A673 (cell line): ENCODE measurements at regions not wholly inside any gene's neighbourhood (a gene's known extent, or its start where the extent isn't known, plus 50 kb on each side); places are given as distances from the start of the nearest gene placed in this dataset.
"Not testable (repeated sequence)": the region's sequence is repeated elsewhere in the genome, so short reads cannot be mapped to it uniquely, and the experiment has no call there.

ENCODE experiments used
- BruUV-seq: library from RNA; stranded (reverse); fragments of 400-500 nt; replicated peaks from 2 replicates; lab custom pipeline; 2021; lab: Mats Ljungman, UMichigan
- CTCF ChIA-PET: fragments of 300-600 bp; sonication (Branson Sonifier 250); formaldehyde crosslinking; loops from one replicate; lab custom pipeline; 2022; ENCODE audit warnings: antibody characterized with exemption; lab: Charles Lee
- POLR2A ChIA-PET: fragments of 300-600 bp; sonication (Branson Sonifier 250); formaldehyde crosslinking; loops from one replicate; lab custom pipeline; 2022; ENCODE audit warnings: antibody characterized with exemption; ENCODE audit not compliant: low non-redundant PET; lab: Charles Lee
- DNase-seq: peaks from one replicate; pipeline ENCODE4 v3.0.0-alpha.2; 2015; ENCODE audit warnings: low spot score
- H3K27ac ChIP-seq: fragments of 200-600 bp; sonication (generic); 2 replicates; pipeline ENCODE4 v1.5.1; 2016; ENCODE audit warnings: mixed run types, low read depth, mild to moderate bottlenecking, mixed read lengths, antibody characterized with exemption, low read length; ENCODE audit not compliant: poor library complexity, severe bottlenecking
- H3K27me3 ChIP-seq: fragments of 200-600 bp; sonication (generic); replicated peaks from 2 replicates; pipeline ENCODE4 v1.6.1; 2017; ENCODE audit warnings: mixed run types, low read depth, mild to moderate bottlenecking, mixed read lengths, antibody characterized with exemption, low read length; ENCODE audit not compliant: insufficient read depth, poor library complexity
- H3K36me3 ChIP-seq: fragments of 200-600 bp; sonication (generic); 2 replicates; pipeline ENCODE4 v1.6.1; 2016; ENCODE audit warnings: mixed run types, mild to moderate bottlenecking, mixed read lengths, antibody characterized with exemption, low read length; ENCODE audit not compliant: insufficient read depth, poor library complexity, severe bottlenecking
- H3K4me1 ChIP-seq: fragments of 200-600 bp; sonication (generic); 2 replicates; pipeline ENCODE4 v1.6.1; 2017; ENCODE audit warnings: mixed run types, mild to moderate bottlenecking, mixed read lengths, antibody characterized with exemption, low read length; ENCODE audit not compliant: insufficient read depth, poor library complexity, severe bottlenecking
- H3K4me3 ChIP-seq: fragments of 200-600 bp; sonication (generic); 2 replicates; pipeline ENCODE4 v1.5.1; 2016; ENCODE audit warnings: low read depth, mixed run types, mild to moderate bottlenecking, mixed read lengths, low read length; ENCODE audit not compliant: poor library complexity, severe bottlenecking
- H3K9me3 ChIP-seq: fragments of 200-600 bp; sonication (generic); 2 replicates; pipeline ENCODE4 v1.6.1; 2016; ENCODE audit warnings: mixed run types, low read depth, mild to moderate bottlenecking, mixed read lengths, antibody characterized with exemption, low read length; ENCODE audit not compliant: poor library complexity, severe bottlenecking
- CTCF ChIP-seq: fragments of 300-800, 200-600 bp; sonication (generic); conservative IDR thresholded peaks from 2 replicates; pipeline ENCODE4 v1.5.1; 2017; ENCODE audit warnings: low read depth, mild to moderate bottlenecking, antibody characterized with exemption, low read length, moderate library complexity, mixed read lengths
- EZH2 ChIP-seq: fragments of 200-600 bp; sonication (generic); IDR thresholded peaks from 2 replicates; pipeline ENCODE4 v1.6.1; 2017; ENCODE audit warnings: borderline replicate concordance, low read depth, mild to moderate bottlenecking, mixed read lengths, antibody characterized with exemption, low read length; ENCODE audit not compliant: poor library complexity, severe bottlenecking
- intact Hi-C: fragments of 100-400 bp; cut with micrococcal nuclease; formaldehyde crosslinking; loops from one replicate; pipeline ENCODE4 v1.10.0; 2022; ENCODE audit not compliant: unreplicated experiment

DNA sequence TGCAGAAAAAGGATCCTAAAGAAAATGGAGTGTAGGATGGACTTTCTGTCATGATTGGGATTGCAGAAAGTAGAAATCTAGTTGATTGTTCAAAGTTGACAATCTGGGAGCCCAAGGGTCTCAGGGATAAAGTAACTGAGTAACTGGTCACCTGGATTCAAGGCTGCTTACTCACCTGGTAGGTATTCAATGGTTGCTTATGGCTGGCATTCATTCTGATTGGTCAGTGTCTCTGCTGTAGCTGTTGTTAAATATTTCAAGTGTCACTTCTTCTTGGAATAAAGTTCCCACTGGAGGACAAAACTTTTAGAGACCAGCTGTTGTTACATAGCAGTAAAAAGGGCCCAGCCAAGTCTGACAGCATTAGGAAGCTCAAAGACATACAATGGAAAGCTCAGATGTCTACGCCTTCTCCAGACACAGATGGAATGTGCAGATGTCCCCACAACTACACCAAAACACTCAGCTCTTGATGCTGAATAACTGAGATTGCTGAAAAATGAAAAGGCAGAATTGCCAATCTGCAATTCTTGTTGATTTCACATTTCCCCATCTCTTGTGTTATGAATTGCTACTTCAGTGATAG lies 106.9 kb downstream of the ZNF467 start:
- Histone ChIP-seq H3K4me3 (no peak overlapping the region), H3K27me3 (peaks cover 5% of the 10 kb centered on the region), H3K4me1 (peaks cover 14% of the 10 kb centered on the region), H3K9me3 (no peaks in the 10 kb centered on the region), H3K36me3 (no peaks in the 10 kb centered on the region), H3K27ac (no peak overlapping the region)
- TF ChIP-seq EZH2: no peak
- no peak for TF ChIP-seq CTCF
- POLR2A ChIA-PET: no interaction called here
- DNase-seq: no peak
- CTCF ChIA-PET: interaction anchor here (0.5 kb wide), 1 partner anchor 159 kb away, joined by 3 read pairs; no protein-coding TSS in a partner anchor
- intact Hi-C loops: no loop called here
- BruUV-seq: no TSS peak

DNA sequence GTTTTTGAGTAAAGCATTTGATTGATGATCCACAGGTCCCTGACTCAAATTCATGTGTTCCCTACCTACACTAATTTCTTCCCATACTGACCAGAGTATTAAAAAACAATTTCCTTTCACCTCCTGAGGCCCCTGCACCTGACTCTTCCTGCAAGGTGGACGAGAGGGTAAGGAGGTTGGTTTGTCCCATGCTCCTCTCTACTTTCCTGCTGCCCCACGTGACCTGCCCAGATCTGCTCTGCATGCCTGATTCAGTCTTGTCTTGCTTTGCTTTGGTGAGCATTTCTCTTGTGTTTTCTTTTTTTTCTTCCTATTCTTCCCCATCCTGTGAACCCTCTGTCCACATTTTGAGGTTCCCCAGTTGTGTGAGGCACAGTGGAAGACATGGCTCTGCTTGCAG lies 107.8 kb downstream of the ZNF467 start:
- H3K9me3 ChIP-seq, intact Hi-C loops, POLR2A ChIA-PET, H3K4me3 ChIP-seq, H3K27me3 ChIP-seq, H3K36me3 ChIP-seq, CTCF ChIA-PET, DNase-seq, H3K27ac ChIP-seq, BruUV-seq: not testable (repeated sequence)
- peaks cover 13% of the 10 kb centered on the region for H3K4me1 ChIP-seq

- Histone ChIP-seq H3K27me3 (peaks cover 5% of the 10 kb centered on the region), H3K9me3 (no peaks in the 10 kb centered on the region), H3K4me1 (peaks cover 4% of the 10 kb centered on the region), H3K27ac (no peak overlapping the region), H3K4me3 (no peak overlapping the region), H3K36me3 (no peaks in the 10 kb centered on the region)
- intact Hi-C loops: no loop called here
- ChIA-PET POLR2A (no interaction called here), CTCF (no interaction called here)
- DNase-seq: no peak
- no TSS peak for BruUV-seq
- TF ChIP-seq CTCF: no peak
- no peak for TF ChIP-seq EZH2
Observed at GRCh38 chr7:149664666-149665065, 108.7 kb downstream of the ZNF467 start.

DNA sequence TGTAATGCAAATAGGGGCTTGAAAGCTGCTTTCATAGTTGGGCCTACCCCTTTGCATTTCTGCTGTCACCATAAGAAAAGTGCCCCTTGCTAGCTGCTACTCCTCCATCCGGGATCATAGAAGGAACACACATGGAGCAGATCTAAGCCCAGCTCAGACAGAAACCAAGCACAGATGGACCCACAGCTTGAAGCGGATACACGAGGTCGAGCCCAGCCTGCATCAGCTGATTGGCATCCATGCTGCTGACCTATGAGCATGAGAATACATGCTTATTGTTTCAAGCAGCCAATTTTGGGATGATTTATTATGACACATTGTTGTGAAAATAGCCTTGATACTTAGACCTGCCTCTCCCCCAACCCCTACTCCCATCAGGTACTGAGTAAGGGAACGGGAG lies 109.2 kb downstream of the ZNF467 start:
- TF ChIP-seq CTCF: no peak
- TF ChIP-seq EZH2: no peak
- Histone ChIP-seq H3K27me3 (peaks cover 5% of the 10 kb centered on the region), H3K27ac (no peak overlapping the region), H3K9me3 (no peaks in the 10 kb centered on the region), H3K4me3 (no peak overlapping the region), H3K4me1 (no peaks in the 10 kb centered on the region), H3K36me3 (no peaks in the 10 kb centered on the region)
- intact Hi-C loops: no loop called here
- ChIA-PET CTCF (no interaction called here), POLR2A (no interaction called here)
- DNase-seq: no peak
- BruUV-seq: no TSS peak
